RWPE1 (cell line): ENCODE measurements at regions not wholly inside any gene's neighbourhood (a gene's known extent, or its start where the extent isn't known, plus 50 kb on each side); places are given as distances from the start of the nearest gene placed in this dataset.

Experiments used
- CTCF ChIA-PET: fragments of 350-600 bp; sonication (Branson Sonifier 250); formaldehyde crosslinking; extraction: SDS; loops from one replicate; lab custom pipeline; 2021; lab: Yijun Ruan, JAX
- POLR2A ChIA-PET: fragments of 400-600 bp; formaldehyde crosslinking; extraction: SDS; loops from one replicate; lab custom pipeline; 2020; ENCODE audit warnings: antibody characterized with exemption; ENCODE audit not compliant: low non-redundant PET; lab: Yijun Ruan, JAX
- DNase-seq: peaks from one replicate; pipeline ENCODE4 v3.0.0; 2012; ENCODE audit warnings: low spot score
- H3K27ac ChIP-seq: fragments of 450-650 bp; 2 replicates; pipeline ENCODE4 v1.5.1; 2017
- TF ChIP-seq, protein P1 (sequence below): fragments of 450-650 bp; conservative IDR thresholded peaks from 2 replicates; pipeline ENCODE4 v1.5.1; 2017; ENCODE audit warnings: low read depth, mild to moderate bottlenecking

DNA sequence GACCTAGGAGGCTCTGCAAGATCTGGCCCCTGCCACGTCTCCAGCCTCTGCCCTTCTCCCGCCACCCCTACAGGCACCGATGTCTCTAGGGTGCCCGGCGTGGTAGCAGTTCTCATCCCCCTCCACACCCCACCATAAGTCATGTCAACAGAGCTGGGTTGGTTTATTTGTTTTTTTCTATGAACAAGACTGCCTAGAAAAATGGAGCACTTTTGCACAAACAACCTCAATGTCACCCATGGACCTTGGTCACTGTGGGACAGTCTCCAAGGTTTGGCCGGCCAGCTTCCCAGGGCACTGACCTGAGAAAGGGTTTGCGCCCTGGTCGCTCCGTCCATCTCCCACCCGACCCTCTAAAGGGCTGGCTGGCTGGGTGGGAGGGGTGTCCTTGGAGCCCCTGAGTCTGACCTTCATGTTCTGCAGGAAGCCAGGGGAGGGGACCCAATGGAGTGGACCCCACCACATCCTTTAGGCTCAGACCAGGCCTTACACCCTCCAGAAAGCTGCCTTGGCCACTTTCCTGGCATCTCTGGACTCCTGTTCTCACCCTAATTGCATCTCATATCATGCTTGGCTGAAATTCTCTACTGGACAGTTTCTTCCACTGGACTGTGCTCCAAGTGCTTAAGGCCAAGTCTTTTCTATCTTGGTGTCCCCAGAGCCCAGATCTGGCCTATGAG, 104.8 kb upstream of the PTPN1 start:
- H3K27ac ChIP-seq: no peak overlapping the region
- TF ChIP-seq, protein P1, sequence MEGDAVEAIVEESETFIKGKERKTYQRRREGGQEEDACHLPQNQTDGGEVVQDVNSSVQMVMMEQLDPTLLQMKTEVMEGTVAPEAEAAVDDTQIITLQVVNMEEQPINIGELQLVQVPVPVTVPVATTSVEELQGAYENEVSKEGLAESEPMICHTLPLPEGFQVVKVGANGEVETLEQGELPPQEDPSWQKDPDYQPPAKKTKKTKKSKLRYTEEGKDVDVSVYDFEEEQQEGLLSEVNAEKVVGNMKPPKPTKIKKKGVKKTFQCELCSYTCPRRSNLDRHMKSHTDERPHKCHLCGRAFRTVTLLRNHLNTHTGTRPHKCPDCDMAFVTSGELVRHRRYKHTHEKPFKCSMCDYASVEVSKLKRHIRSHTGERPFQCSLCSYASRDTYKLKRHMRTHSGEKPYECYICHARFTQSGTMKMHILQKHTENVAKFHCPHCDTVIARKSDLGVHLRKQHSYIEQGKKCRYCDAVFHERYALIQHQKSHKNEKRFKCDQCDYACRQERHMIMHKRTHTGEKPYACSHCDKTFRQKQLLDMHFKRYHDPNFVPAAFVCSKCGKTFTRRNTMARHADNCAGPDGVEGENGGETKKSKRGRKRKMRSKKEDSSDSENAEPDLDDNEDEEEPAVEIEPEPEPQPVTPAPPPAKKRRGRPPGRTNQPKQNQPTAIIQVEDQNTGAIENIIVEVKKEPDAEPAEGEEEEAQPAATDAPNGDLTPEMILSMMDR: no peak
- POLR2A ChIA-PET: no interaction called here

DNA sequence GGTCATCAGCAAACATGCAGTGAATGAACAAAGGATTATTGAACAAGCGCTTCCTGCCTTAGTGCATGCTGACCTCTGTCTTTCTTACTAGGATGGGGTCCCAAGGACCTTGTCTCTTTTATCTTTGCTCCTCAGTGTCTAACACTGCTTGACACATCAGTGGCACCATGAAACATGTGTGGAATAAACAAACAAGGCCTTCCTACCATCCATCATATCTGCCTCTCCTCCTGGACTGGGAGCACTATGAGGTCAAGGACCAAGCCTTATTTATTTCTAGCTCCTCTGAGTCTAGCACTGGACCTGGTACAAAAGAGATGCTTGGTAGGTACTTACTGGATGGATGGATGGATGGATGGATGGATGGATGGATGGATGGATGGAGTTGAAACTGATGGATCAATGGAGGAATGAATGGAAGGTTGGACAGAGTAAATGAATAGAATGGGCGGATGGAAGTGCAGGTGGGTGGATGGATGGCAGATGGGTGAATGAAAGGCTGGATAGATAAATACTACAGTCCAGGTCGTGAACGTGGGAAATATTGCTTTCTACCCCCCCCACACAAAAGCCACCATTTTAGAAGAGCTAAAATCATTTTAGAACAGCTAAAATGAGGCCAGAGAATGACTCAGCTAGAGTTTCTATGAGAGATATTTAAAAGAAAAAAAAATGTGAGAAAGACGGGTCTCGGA, 104.1 kb upstream of the PTPN1 start:
- ChIA-PET CTCF (interaction anchor here (0.7 kb wide), 1 partner anchor 290 kb away, joined by 3 read pairs; no protein-coding TSS in a partner anchor), POLR2A (no interaction called here)
- DNase-seq: no peak
- no peak overlapping the region for H3K27ac ChIP-seq
- TF ChIP-seq, protein P1: no peak

More for the DNA sequence above, 104.8 kb upstream of the PTPN1 start:
- no peak for DNase-seq
- CTCF ChIA-PET: no interaction called here

DNA sequence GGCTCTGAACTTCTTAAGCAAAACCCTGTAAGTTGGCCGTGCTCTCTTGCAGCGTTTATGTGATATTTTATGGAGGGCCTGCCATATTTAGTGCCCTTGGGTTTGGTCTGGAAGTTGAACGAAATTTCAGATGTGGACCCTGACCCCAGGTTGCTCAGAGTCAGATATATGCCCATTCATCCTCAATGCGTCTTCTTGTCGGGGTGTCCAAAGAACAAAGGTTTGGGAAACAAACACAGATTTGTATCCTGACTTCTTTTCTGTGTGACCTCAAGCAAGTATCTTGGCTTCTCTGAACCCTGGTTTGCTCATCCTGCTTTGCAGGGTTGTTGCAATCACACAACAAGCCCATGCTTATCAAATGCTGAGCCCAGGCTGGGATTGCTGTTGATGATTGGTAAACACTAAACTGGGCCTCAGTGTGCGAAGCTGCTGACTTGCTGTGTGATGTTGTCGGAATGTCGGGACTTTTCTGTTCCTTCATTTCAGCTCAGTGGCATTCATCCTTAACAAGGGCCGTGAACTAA, 103.5 kb upstream of the PTPN1 start:
- 0 out of 2 replicates have a peak overlapping the region, but pooled peaks have one; percentile 4 for H3K27ac ChIP-seq
- no peak for DNase-seq
- CTCF ChIA-PET: interaction anchor here (0.6 to 0.7 kb wide), 2 partner anchors 207 to 289 kb away, joined by 3 read pairs; no protein-coding TSS in a partner anchor
- POLR2A ChIA-PET: no interaction called here
- TF ChIP-seq, protein P1: no peak

DNA sequence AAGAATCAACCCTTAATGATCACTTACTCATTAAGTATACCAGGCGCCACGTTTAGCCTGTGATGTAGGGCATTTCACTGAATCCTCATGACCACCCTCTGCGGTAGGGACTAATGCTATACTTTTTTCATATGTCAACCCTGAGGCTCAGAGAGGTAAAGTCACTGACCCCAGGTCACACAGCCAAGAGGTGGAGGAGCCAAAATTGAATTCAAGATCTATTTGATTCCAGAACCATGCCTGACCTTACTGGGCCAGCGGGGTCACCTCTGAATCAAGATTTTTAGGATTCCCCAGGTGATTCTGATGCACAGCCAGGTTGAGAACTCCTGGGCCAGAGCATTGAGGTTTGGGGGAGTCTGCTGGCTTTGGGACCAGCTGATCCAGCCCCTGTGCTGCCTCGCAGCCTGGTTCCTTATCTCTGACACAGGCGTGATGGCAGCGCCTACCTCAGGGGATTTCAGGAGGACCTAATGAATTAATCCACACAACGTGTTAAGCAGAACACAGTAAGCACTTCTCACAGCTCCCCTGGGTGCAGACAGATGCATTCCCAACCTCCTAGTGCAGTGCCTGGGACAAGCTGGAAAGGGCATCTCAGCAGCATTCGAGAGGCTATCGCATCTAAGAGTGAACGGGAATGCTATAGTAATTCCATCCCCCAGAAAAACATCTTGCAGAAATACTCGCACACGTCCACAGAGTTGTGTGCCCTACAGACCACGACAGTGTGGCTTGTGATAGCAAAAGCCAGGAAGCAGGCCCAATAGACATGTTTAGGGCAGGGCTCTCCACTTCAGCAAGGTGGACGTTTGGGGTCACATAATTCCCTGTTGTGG, 101.4 kb upstream of the PTPN1 start:
- DNase-seq: no peak
- peak overlapping the region; percentile 29; the same call in 1 of the 2 replicates for H3K27ac ChIP-seq
- ChIA-PET POLR2A (no interaction called here), CTCF (interaction anchor here (0.8 kb wide), 2 partner anchors 9 to 18 kb away, joined by 4 read pairs; no protein-coding TSS in a partner anchor)
- TF ChIP-seq, protein P1: no peak

DNA sequence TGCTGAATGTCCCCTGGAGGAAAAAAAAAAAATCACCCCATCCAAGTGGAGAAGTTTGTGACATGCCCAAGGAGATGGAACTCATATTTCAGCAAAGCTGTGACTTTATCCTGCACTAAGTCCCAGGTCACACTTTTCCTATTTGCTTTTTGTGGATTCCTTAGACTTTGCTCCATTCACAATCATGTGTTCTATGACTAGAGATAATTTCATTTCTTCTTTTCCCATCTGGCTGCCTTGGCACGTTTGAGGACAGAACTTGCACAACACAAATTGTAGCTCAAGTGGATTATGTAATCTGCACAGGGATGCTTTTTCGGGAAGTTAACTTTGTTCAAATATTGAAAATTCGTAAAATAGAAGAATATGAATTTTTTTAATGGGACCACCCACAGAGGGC, 100.7 kb upstream of the PTPN1 start:
- ChIA-PET POLR2A (no interaction called here), CTCF (interaction anchor here (0.7 to 0.8 kb wide), 2 partner anchors 10 to 55 kb away, joined by 3 to 4 read pairs; no protein-coding TSS in a partner anchor)
- TF ChIP-seq, protein P1: no peak
- no peak for DNase-seq
- H3K27ac ChIP-seq: peak overlapping the region; percentile 29; the same call in 1 of the 2 replicates
